ENCODE measurements at regions not wholly inside any gene's neighbourhood (a gene's known extent, or its start where the extent isn't known, plus 50 kb on each side); places are given as distances from the start of the nearest gene placed in this dataset.

DNA sequence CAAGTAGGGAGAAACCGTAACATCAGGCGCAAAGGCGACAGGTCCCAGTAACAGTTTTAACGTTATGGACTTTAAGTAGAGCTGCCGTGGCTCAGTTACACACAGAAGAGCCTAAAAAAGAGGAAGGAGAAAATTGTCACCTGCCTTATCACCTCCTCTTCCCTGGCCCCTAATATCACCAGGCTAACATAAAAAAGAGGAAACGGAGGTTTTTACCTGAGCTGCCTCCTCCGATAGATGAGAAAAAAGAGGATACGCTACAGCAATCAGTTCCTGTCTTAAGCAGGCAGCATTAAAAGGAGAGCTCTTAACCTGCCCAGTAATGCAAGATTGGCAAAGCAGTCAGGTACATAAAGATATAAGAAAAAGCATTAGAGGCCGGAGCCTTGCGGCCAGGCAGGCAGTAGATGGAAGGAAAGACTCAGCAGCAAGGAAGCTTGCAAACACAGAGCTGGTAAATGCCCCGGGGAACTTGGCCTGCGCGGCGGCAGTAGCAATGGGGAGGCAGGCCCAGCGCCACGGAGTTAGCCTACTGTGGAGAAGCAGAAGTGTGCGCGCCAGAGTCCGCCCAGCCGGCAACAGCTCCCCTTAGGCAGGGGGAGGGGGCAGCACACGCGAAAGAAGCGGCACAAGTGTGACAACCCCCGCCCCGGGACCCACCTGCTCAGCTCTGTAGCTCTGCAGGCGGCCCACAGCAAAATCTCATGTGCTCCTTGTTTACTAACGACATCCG, 116.3 kb upstream of the SCN7A start:
- ATAC-seq (ENCODE audit: insufficient read depth, low FRiP score) (no peak), DNase-seq (peak in 1 of 3 donors; percentile 22)
- WGBS, 2 donors: 23 to 43% methylated on average over 28 of the region's 28 CpGs

DNA sequence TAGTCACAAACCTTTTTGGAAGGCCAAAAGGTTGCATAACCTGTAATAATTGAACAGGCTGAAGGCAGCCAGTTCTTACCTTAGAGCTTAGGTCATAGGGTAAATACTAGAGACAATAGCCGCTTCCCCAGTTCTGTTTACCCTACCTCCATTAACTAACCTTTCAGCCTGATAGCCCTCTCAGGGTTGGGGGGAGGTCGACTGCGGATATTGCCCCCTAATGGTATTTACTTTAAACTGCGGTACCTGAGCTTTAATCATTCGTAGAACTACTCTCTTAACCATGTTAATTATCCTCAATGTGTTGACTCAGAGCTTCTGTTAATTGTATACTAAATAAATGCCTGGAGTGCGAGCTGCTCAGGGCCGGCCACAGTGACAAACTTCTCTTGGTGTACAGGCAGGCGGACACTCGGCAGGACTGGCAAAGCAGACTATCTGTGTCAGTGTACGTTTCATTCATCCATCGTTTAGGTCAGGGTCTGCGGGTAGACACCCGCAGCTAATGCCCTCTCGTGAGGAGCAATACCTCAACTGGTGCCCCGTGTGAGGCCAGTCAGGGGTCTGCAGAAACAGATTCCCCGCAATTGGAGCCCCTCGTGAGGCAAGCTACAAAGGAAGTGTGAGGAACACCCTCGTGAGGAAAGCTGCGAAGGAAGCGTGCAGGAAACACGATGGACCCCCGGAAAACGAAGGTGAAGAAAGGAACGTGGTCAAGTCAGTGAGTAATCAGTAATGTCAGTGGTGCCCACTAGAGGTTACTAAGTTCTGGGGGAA, 115.3 kb upstream of the SCN7A start:
- Histone ChIP-seq H3K27ac (ENCODE audit: low read depth in 1 of 2, low read length in 1 of 2) (no peak overlapping the region), H3K9ac (ENCODE audit: insufficient read depth in 1 of 2, low read length in 2 of 2) (no peak overlapping the region)
- DNase-seq: no peak

More for the DNA sequence above, 116.3 kb upstream of the SCN7A start:
- Histone ChIP-seq H3K36me3 (ENCODE audit: control insufficient read depth in 4 of 4, insufficient read depth in 4 of 4, low read length in 4 of 4) (no peaks in the 10 kb centered on the region), H3K4me1 (ENCODE audit: control insufficient read depth in 5 of 5, insufficient read depth in 5 of 5, low read length in 5 of 5) (peaks cover 0 to 4% (median 0%) of the 10 kb centered on the region in 5 donors), H3K27ac (ENCODE audit: low read depth in 1 of 2, low read length in 1 of 2) (no peak overlapping the region), H3K9ac (ENCODE audit: insufficient read depth in 1 of 2, low read length in 2 of 2) (no peak overlapping the region), H3K4me3 (no peak overlapping the region), H3K27me3 (ENCODE audit: control insufficient read depth in 3 of 3, insufficient read depth in 3 of 3, low read length in 2 of 3) (no peaks in the 10 kb centered on the region), H3K9me3 (ENCODE audit: control insufficient read depth in 4 of 4, insufficient read depth in 3 of 4, low read length in 3 of 4) (no peaks in the 10 kb centered on the region)
- TF ChIP-seq, protein P1, sequence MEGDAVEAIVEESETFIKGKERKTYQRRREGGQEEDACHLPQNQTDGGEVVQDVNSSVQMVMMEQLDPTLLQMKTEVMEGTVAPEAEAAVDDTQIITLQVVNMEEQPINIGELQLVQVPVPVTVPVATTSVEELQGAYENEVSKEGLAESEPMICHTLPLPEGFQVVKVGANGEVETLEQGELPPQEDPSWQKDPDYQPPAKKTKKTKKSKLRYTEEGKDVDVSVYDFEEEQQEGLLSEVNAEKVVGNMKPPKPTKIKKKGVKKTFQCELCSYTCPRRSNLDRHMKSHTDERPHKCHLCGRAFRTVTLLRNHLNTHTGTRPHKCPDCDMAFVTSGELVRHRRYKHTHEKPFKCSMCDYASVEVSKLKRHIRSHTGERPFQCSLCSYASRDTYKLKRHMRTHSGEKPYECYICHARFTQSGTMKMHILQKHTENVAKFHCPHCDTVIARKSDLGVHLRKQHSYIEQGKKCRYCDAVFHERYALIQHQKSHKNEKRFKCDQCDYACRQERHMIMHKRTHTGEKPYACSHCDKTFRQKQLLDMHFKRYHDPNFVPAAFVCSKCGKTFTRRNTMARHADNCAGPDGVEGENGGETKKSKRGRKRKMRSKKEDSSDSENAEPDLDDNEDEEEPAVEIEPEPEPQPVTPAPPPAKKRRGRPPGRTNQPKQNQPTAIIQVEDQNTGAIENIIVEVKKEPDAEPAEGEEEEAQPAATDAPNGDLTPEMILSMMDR (IDR thresholded peaks at IDR 0.05; ENCODE audit: control extremely low read depth, extremely low read depth): no peak

DNA sequence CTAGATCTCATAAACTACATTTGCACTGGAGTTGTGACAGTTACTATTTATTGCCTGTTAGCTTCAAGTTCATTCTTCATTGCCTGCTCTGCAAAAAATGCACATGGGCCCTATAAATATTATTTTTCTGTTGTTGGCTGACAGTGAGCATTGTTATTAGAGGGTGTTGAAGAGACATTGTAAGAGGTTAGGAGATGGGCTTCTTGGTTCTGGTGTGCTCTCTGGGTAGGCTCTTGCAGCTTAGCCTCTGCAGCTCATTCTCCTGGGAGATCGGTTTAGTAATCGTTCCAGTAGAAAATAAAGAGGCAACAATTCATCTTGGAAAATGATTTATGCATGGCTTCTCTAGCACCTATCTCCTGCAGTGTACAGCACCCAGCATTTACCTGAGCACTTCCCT, 113.8 kb upstream of the SCN7A start:
- Histone ChIP-seq H3K27ac (ENCODE audit: low read depth in 1 of 2, low read length in 1 of 2) (no peak overlapping the region), H3K4me1 (ENCODE audit: control insufficient read depth in 5 of 5, insufficient read depth in 5 of 5, low read length in 5 of 5) (no peaks in the 10 kb centered on the region), H3K27me3 (ENCODE audit: control insufficient read depth in 3 of 3, insufficient read depth in 3 of 3, low read length in 2 of 3) (no peaks in the 10 kb centered on the region), H3K9me3 (ENCODE audit: control insufficient read depth in 4 of 4, insufficient read depth in 3 of 4, low read length in 3 of 4) (no peaks in the 10 kb centered on the region), H3K9ac (ENCODE audit: insufficient read depth in 1 of 2, low read length in 2 of 2) (no peak overlapping the region), H3K36me3 (ENCODE audit: control insufficient read depth in 4 of 4, insufficient read depth in 4 of 4, low read length in 4 of 4) (no peaks in the 10 kb centered on the region), H3K4me3 (no peak overlapping the region)
- no peak for ATAC-seq (ENCODE audit: insufficient read depth, low FRiP score)
- TF ChIP-seq, protein P1 (IDR thresholded peaks at IDR 0.05; ENCODE audit: control extremely low read depth, extremely low read depth): no peak
- 96 to 99% methylated on average over 2 of the region's 2 CpGs for WGBS, 2 donors
- DNase-seq: no peak

More for the DNA sequence above, 115.3 kb upstream of the SCN7A start:
- no peak for ATAC-seq (ENCODE audit: insufficient read depth, low FRiP score)
- no peak overlapping the region for H3K4me3 ChIP-seq
- no peaks in the 10 kb centered on the region for H3K9me3 ChIP-seq (ENCODE audit: control insufficient read depth in 4 of 4, insufficient read depth in 3 of 4, low read length in 3 of 4)
- 69 to 73% methylated on average over 24 of the region's 24 CpGs for WGBS, 2 donors
- H3K36me3 ChIP-seq (ENCODE audit: control insufficient read depth in 4 of 4, insufficient read depth in 4 of 4, low read length in 4 of 4): no peaks in the 10 kb centered on the region
- peaks cover 0 to 4% (median 0%) of the 10 kb centered on the region in 5 donors for H3K4me1 ChIP-seq (ENCODE audit: control insufficient read depth in 5 of 5, insufficient read depth in 5 of 5, low read length in 5 of 5)
- TF ChIP-seq, protein P1 (IDR thresholded peaks at IDR 0.05; ENCODE audit: control extremely low read depth, extremely low read depth): no peak
- no peaks in the 10 kb centered on the region for H3K27me3 ChIP-seq (ENCODE audit: control insufficient read depth in 3 of 3, insufficient read depth in 3 of 3, low read length in 2 of 3)

Data from lung (tissue), 11 donors.